Fibroblast of mammary gland (primary cell): ENCODE measurements at regions not wholly inside any gene's neighbourhood (a gene's known extent, or its start where the extent isn't known, plus 50 kb on each side); places are given as distances from the start of the nearest gene placed in this dataset.

Experiments used
- DNase-seq: peaks from one replicate; pipeline ENCODE4 v3.0.0-alpha.2; 2010; ENCODE audit warnings: low read depth
- H3K4me3 ChIP-seq: 2 replicates; pipeline ENCODE4 v1.5.1; 2011; ENCODE audit warnings: low read depth, mild to moderate bottlenecking, low read length, moderate library complexity; ENCODE audit not compliant: control insufficient read depth
- TF ChIP-seq, protein P1 (sequence below): conservative IDR thresholded peaks from 2 replicates; pipeline ENCODE4 v1.5.1; 2011; ENCODE audit warnings: low read depth, low read length, inconsistent platforms; ENCODE audit not compliant: control insufficient read depth, insufficient read depth

DNA sequence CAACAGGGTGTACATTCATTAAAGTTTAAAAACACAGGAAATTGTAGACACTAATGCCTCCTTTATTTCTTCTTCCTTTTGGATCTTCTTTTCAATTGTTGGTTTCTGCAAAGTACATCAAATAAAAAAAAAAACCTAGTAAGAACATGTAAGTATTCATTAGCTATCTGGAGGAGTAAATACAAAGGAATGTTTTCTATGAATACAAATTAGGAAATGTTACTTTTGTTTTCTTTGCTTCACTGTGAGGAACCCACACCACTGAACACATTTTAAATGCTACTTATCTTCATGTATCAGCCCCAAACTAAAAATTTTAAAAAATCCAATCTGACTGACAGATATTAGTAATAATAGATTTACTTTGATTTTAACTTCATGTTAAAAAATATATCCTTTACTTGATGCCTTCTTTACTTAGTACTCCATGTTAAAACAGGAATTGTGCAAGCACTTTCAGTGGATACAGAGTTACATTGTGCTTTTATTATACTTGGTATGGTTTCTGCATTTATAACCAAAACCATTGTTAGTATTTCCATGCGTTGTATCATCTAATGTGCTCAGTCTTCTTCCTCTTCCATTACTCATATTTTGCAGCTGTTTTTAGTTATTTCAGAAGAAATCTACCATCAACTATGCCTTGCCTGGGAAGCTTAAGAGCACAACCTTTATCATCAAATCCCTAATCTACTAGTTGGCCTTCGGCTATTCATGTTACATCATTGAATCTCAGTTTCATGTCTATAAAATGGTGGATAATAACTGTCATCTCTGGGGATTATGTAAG, 236.9 kb upstream of the DPYD start:
- TF ChIP-seq, protein P1, sequence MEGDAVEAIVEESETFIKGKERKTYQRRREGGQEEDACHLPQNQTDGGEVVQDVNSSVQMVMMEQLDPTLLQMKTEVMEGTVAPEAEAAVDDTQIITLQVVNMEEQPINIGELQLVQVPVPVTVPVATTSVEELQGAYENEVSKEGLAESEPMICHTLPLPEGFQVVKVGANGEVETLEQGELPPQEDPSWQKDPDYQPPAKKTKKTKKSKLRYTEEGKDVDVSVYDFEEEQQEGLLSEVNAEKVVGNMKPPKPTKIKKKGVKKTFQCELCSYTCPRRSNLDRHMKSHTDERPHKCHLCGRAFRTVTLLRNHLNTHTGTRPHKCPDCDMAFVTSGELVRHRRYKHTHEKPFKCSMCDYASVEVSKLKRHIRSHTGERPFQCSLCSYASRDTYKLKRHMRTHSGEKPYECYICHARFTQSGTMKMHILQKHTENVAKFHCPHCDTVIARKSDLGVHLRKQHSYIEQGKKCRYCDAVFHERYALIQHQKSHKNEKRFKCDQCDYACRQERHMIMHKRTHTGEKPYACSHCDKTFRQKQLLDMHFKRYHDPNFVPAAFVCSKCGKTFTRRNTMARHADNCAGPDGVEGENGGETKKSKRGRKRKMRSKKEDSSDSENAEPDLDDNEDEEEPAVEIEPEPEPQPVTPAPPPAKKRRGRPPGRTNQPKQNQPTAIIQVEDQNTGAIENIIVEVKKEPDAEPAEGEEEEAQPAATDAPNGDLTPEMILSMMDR: no peak
- DNase-seq: peak; percentile 65
- H3K4me3 ChIP-seq: no peak overlapping the region

DNA sequence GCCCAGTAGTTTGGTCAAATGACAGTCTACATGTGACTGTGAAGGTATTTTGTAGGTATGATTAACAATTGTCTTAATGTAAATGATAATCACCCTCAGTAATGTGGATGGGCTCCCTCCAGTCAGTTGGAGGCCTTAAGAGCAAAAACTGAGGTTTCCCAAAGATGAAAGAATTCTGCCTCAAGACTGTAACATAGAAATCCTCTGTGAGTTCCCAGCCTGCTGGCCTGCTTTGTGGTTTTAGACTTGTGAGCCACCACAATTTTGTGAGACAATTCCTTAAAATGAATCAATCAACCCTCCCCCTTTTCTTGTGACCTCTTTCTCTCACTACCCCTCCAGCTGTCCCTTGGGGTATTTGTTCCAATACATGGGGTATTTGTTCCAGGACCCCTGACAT, 226.4 kb upstream of the DPYD start:
- DNase-seq: no peak
- no peak overlapping the region for H3K4me3 ChIP-seq
- TF ChIP-seq, protein P1: no peak

DNA sequence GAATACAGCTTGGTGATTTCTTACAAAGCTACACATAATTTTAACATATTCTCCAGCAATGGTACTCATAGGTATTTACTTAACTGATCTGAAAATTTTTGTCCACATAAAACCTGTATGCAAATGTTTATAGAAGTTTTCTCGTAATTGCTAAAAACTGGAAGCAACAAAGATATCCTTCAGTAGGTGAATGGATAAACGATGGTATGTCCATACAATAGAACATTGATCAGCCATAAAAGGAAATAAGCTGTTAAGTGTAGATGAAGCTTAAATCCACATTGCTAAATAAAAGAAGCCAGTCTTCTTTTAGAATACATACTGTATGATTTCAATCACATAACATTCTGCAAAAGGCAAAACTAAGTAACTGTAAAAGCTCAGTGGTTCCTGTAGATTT, 224.8 kb upstream of the DPYD start:
- TF ChIP-seq, protein P1: no peak
- H3K4me3 ChIP-seq: no peak overlapping the region
- DNase-seq: no peak

DNA sequence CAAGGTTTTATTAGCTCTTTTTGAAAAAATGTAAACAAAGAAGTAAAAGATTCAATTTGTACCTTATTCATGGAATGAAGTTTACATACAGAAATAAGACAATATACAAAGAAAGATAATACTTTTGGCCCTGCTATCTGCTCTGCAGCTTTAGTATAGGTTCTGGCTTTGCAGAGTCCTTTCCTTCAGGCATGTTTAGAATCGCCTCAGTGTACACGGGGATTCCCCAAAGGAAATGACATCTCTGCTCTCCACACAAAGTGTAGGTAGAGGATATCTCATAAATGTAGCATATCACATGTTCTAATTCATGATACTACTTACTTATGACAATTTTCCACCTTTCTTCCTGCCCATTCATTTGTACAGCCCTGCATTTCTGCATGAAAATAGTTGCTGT, 222.6 kb upstream of the DPYD start:
- TF ChIP-seq, protein P1: no peak
- no peak for DNase-seq
- no peak overlapping the region for H3K4me3 ChIP-seq

DNA sequence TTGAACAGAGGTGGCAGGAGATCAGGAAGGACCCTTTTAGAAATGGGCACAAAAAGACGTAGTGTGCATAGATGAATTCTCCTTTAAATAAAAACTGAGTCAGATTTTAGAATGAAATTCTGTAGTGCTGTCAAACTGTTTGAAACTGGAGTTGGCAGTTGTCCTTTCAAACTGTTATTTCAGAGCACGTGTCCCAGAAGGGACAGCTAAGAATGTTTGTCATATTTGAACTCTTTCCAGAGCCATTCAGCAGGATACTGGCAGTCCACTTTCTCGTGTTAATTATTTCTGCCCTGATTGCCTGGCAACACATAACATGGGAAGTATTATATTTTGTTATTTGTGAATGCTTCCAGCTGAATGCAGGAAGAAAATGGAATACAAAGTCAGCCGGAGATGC, 212.3 kb upstream of the DPYD start:
- no peak overlapping the region for H3K4me3 ChIP-seq
- DNase-seq: no peak

DNA sequence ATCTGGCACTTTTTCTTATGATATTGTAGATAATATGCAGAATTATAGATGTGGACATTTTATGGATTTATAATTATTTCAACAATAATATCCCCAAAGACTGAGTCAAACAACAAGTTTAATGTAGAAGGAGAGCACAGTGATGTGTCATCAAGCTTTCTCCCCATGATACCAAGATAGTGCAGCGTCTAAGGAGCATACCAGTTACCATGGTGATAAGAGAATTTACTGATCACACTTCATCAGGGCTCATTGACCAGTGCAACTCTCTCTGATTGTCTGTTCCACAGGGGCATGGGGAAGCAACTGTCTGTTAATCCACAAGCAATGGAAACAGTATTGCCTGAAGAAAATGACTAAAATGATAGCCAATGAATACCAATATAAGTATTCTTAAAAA, 209.6 kb upstream of the DPYD start:
- H3K4me3 ChIP-seq: no peak overlapping the region
- DNase-seq: no peak
- TF ChIP-seq, protein P1: no peak

More for the DNA sequence above, 212.3 kb upstream of the DPYD start:
- TF ChIP-seq, protein P1: no peak
